ENCODE measurements at regions not wholly inside any gene's neighbourhood (a gene's known extent, or its start where the extent isn't known, plus 50 kb on each side); places are given as distances from the start of the nearest gene placed in this dataset.

- no peaks in the 10 kb centered on the region for H3K4me1 ChIP-seq (ENCODE audit: insufficient read depth, low read length)
- no peaks in the 10 kb centered on the region for H3K9me3 ChIP-seq (ENCODE audit: low read depth, low read length)
- H3K4me3 ChIP-seq (ENCODE audit: low read length): no peak overlapping the region
- no peaks in the 10 kb centered on the region for H3K27me3 ChIP-seq (ENCODE audit: insufficient read depth, low read length)
Measured at GRCh38 chr2:16169381-16169960, 229.1 kb downstream of the MYCN start.

- Histone ChIP-seq H3K9me3 (ENCODE audit: low read depth, low read length) (no peaks in the 10 kb centered on the region), H3K4me1 (ENCODE audit: insufficient read depth, low read length) (no peaks in the 10 kb centered on the region), H3K27me3 (ENCODE audit: insufficient read depth, low read length) (no peaks in the 10 kb centered on the region), H3K4me3 (ENCODE audit: low read length) (no peak overlapping the region)
Measured at GRCh38 chr2:16168506-16169264, 228.3 kb downstream of the MYCN start.

DNA sequence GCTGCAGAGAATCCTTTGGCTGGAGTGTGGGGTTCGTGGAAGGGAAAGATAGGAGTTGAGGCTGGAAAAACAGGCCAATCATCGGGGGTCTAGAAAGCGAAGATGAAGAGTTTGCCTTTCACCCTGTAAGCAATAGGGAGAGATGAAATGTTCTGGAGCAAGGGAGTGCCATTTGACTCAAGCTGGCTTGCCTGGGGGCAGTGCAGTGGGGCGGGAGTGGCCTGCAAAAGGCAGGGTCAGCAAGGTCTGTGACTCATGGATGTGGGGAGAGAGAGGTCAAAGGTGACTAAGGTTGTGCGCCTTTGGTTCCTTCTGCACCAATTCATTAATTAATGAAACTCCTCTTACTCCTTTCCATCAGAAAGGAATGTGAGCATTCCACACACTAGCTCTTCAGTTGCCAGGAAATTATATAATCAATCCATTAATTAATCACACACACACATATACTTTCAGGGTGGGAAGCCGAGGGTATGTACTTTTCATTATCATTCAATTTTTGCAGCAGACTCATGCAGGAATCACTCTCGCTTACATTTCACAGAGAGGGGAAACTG lies 227.6 kb downstream of the MYCN start:
- Histone ChIP-seq H3K27me3 (ENCODE audit: insufficient read depth, low read length) (no peaks in the 10 kb centered on the region), H3K9me3 (ENCODE audit: low read depth, low read length) (no peaks in the 10 kb centered on the region), H3K4me3 (ENCODE audit: low read length) (no peak overlapping the region), H3K4me1 (ENCODE audit: insufficient read depth, low read length) (no peaks in the 10 kb centered on the region)

GRCh38 chr2:16167451-16167861 lies 227.1 kb downstream of the MYCN start:
- Histone ChIP-seq H3K9me3 (ENCODE audit: low read depth, low read length) (no peaks in the 10 kb centered on the region), H3K4me3 (ENCODE audit: low read length) (no peak overlapping the region), H3K4me1 (ENCODE audit: insufficient read depth, low read length) (no peaks in the 10 kb centered on the region), H3K27me3 (ENCODE audit: insufficient read depth, low read length) (no peaks in the 10 kb centered on the region)

GRCh38 chr2:16166327-16166981 lies 226.1 kb downstream of the MYCN start:
- Histone ChIP-seq H3K4me3 (ENCODE audit: low read length) (no peak overlapping the region), H3K9me3 (ENCODE audit: low read depth, low read length) (no peaks in the 10 kb centered on the region), H3K27me3 (ENCODE audit: insufficient read depth, low read length) (no peaks in the 10 kb centered on the region), H3K4me1 (ENCODE audit: insufficient read depth, low read length) (no peaks in the 10 kb centered on the region)

GRCh38 chr2:16165518-16166326 lies 225.4 kb downstream of the MYCN start:
- Histone ChIP-seq H3K4me1 (ENCODE audit: insufficient read depth, low read length) (no peaks in the 10 kb centered on the region), H3K27me3 (ENCODE audit: insufficient read depth, low read length) (no peaks in the 10 kb centered on the region), H3K4me3 (ENCODE audit: low read length) (no peak overlapping the region), H3K9me3 (ENCODE audit: low read depth, low read length) (no peaks in the 10 kb centered on the region)

GRCh38 chr2:16162491-16163040 lies 222.2 kb downstream of the MYCN start:
- H3K27me3 ChIP-seq (ENCODE audit: insufficient read depth, low read length): no peaks in the 10 kb centered on the region
- no peaks in the 10 kb centered on the region for H3K4me1 ChIP-seq (ENCODE audit: insufficient read depth, low read length)
- H3K4me3 ChIP-seq (ENCODE audit: low read length): no peak overlapping the region
- no peaks in the 10 kb centered on the region for H3K9me3 ChIP-seq (ENCODE audit: low read depth, low read length)

GRCh38 chr2:16161768-16162490 lies 221.6 kb downstream of the MYCN start:
- Histone ChIP-seq H3K9me3 (ENCODE audit: low read depth, low read length) (no peaks in the 10 kb centered on the region), H3K27me3 (ENCODE audit: insufficient read depth, low read length) (no peaks in the 10 kb centered on the region), H3K4me1 (ENCODE audit: insufficient read depth, low read length) (no peaks in the 10 kb centered on the region), H3K4me3 (ENCODE audit: low read length) (no peak overlapping the region)

DNA sequence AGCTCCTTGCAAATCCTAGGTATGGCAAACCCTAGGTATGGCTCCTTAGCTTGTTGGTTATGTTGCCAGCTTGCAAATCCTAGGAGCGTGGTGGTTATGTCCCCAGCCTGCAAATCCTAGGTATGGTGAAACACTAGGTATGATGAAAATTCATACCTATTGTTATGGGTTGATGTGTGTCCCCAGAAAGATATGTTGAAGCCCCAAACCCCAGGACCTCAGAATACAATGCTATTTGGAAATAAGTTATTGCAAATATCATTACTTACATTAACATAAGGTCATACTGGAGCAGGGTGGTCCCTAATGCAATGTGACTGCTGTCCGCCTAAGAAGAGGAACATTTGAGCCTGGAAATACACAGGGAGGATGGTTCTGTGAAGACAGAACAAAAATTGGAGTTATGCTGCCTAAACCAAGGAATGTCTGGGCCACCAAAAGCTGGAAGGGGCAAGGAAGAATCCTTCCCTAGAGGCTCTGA lies 220.8 kb downstream of the MYCN start:
- Histone ChIP-seq H3K9me3 (ENCODE audit: low read depth, low read length) (no peaks in the 10 kb centered on the region), H3K27me3 (ENCODE audit: insufficient read depth, low read length) (no peaks in the 10 kb centered on the region), H3K4me1 (ENCODE audit: insufficient read depth, low read length) (no peaks in the 10 kb centered on the region), H3K4me3 (ENCODE audit: low read length) (no peak overlapping the region)

DNA sequence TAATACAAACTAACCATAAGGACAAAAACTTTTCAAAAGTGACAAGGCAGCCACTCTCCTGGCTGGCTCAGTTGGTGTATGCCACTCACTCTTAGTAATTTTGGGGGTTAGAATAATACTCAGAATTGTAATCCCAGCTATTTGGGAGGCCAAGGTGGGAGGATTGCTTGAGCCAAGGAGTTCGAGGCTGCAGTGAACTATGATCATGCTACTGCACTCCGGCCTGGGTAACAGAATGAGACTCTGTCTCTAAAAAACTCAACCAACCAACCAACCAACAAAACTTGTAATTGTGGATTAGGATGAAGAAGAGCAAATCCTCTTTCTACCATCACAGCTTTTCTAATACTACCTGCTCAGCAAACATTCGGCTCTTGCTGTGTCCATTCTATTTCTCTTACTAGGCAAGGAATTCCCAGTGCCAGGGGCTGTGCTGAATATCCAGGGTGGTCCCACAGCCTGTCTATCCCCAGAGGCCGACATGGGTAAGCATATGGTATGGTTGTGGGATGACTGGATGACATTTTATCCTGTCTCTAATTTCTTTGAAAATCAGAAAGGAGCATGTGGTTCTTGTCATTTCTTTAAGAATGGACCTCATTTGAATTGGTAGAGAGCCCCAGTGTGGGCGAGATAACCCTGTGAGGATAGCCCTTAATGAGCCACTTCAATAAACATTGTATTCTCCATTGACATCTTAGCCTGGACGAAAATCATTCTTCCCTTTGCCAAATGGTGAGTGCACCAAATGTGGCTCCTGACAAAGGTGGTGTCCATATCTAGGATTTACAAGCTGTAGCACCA lies 220.1 kb downstream of the MYCN start:
- Histone ChIP-seq H3K4me3 (ENCODE audit: low read length) (no peak overlapping the region), H3K9me3 (ENCODE audit: low read depth, low read length) (no peaks in the 10 kb centered on the region), H3K4me1 (ENCODE audit: insufficient read depth, low read length) (no peaks in the 10 kb centered on the region), H3K27me3 (ENCODE audit: insufficient read depth, low read length) (no peaks in the 10 kb centered on the region)

DNA sequence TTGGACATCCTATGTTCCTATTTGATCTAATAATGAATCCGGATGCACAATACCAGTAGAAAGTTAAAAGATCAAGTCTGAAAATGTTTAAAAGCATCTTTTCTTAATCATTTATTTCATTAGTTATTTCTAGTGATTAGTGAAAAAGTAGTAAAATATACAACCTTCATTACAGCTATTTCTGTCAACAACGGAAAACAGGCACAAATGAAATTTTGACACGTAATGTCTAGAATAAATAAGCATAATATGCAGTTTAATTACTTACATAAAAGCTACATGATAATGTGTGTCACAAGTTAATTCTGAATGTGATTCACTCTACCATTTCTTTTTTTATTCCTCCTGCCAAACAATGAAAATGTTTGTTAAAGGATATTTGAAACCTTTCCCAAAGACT lies 216.1 kb downstream of the MYCN start:
- Histone ChIP-seq H3K9me3 (ENCODE audit: low read depth, low read length) (no peaks in the 10 kb centered on the region), H3K4me3 (ENCODE audit: low read length) (no peak overlapping the region), H3K4me1 (ENCODE audit: insufficient read depth, low read length) (no peaks in the 10 kb centered on the region), H3K27me3 (ENCODE audit: insufficient read depth, low read length) (no peaks in the 10 kb centered on the region)

GRCh38 chr2:16155766-16156165 lies 215.4 kb downstream of the MYCN start:
- H3K27me3 ChIP-seq (ENCODE audit: insufficient read depth, low read length): no peaks in the 10 kb centered on the region
- no peak overlapping the region for H3K4me3 ChIP-seq (ENCODE audit: low read length)
- no peaks in the 10 kb centered on the region for H3K4me1 ChIP-seq (ENCODE audit: insufficient read depth, low read length)
- no peaks in the 10 kb centered on the region for H3K9me3 ChIP-seq (ENCODE audit: low read depth, low read length)

- Histone ChIP-seq H3K9me3 (ENCODE audit: low read depth, low read length) (no peaks in the 10 kb centered on the region), H3K27me3 (ENCODE audit: insufficient read depth, low read length) (no peaks in the 10 kb centered on the region), H3K4me1 (ENCODE audit: insufficient read depth, low read length) (no peaks in the 10 kb centered on the region), H3K4me3 (ENCODE audit: low read length) (no peak overlapping the region)
Measured at GRCh38 chr2:16155366-16155765, 215.0 kb downstream of the MYCN start.
